OCI-LY1 (cell line): ENCODE measurements at regions not wholly inside any gene's neighbourhood (a gene's known extent, or its start where the extent isn't known, plus 50 kb on each side); places are given as distances from the start of the nearest gene placed in this dataset.

ENCODE experiments used
- H2AFZ ChIP-seq: fragments of 200-600 bp; sonication (generic), shearing (Covaris generic); 2 replicates; pipeline ENCODE4 v1.6.0; 2014; ENCODE audit warnings: antibody characterized with exemption, mild to moderate bottlenecking, low read length
- H3F3A ChIP-seq: fragments of 200-600 bp; sonication (generic), shearing (Covaris generic); 2 replicates; pipeline ENCODE4 v1.6.0; 2014; ENCODE audit warnings: mild to moderate bottlenecking, antibody characterized with exemption, low read length, moderate library complexity; ENCODE audit not compliant: insufficient read depth
- H3K27ac ChIP-seq: fragments of 200-600 bp; sonication (generic); 2 replicates; pipeline ENCODE4 v1.5.1; 2014; ENCODE audit warnings: low read length, mixed run types, mild to moderate bottlenecking, low read depth; ENCODE audit not compliant: poor library complexity, severe bottlenecking
- H3K27me3 ChIP-seq: fragments of 200-600 bp; sonication (generic); 2 replicates; pipeline ENCODE4 v1.6.0; 2014; ENCODE audit warnings: antibody characterized with exemption, mild to moderate bottlenecking, low read length, moderate library complexity; ENCODE audit not compliant: insufficient read depth
- H3K36me3 ChIP-seq: fragments of 200-600 bp; sonication (generic); 2 replicates; pipeline ENCODE4 v1.6.1; 2014; ENCODE audit warnings: mild to moderate bottlenecking, antibody characterized with exemption, low read length, moderate library complexity, mixed read lengths; ENCODE audit not compliant: insufficient read depth
- H3K4me1 ChIP-seq: fragments of 200-600 bp; sonication (generic); 2 replicates; pipeline ENCODE4 v1.5.1; 2014; ENCODE audit warnings: mild to moderate bottlenecking, low read length, moderate library complexity; ENCODE audit not compliant: insufficient read depth, severe bottlenecking
- H3K4me2 ChIP-seq: fragments of 200-600 bp; sonication (generic), shearing (Covaris generic); 2 replicates; pipeline ENCODE4 v1.6.1; 2014; ENCODE audit warnings: low read length
- H3K4me3 ChIP-seq: fragments of 200-600 bp; sonication (generic); 2 replicates; pipeline ENCODE4 v1.5.1; 2014; ENCODE audit warnings: low read length, low read depth, mild to moderate bottlenecking, mixed read lengths; ENCODE audit not compliant: poor library complexity, severe bottlenecking
- H3K79me2 ChIP-seq: fragments of 200-600 bp; shearing (Covaris generic); 2 replicates; pipeline ENCODE4 v1.6.1; 2016; ENCODE audit warnings: mixed run types, low read length, mixed read lengths; ENCODE audit not compliant: insufficient read depth
- H3K9ac ChIP-seq: fragments of 200-600 bp; sonication (generic), shearing (Covaris generic); 2 replicates; pipeline ENCODE4 v1.6.1; 2014; ENCODE audit warnings: mild to moderate bottlenecking, low read length, mixed read lengths
- H3K9me2 ChIP-seq: fragments of 200-600 bp; sonication (generic), shearing (Covaris generic); 2 replicates; pipeline ENCODE4 v1.6.1; 2014; ENCODE audit warnings: low read depth, mild to moderate bottlenecking, low read length, mixed read lengths
- H3K9me3 ChIP-seq: fragments of 200-600 bp; shearing (Covaris generic); 2 replicates; pipeline ENCODE4 v1.6.1; 2014; ENCODE audit warnings: low read length, mixed read lengths
- H4K20me1 ChIP-seq: fragments of 200-600 bp; sonication (generic), shearing (Covaris generic); 2 replicates; pipeline ENCODE4 v1.6.0; 2016; ENCODE audit warnings: mild to moderate bottlenecking, low read length; ENCODE audit not compliant: insufficient read depth
- CTCF ChIP-seq: fragments of 200-600 bp; sonication (generic), shearing (Covaris generic); IDR thresholded peaks from 2 replicates; pipeline ENCODE4 v1.5.1; 2017; ENCODE audit warnings: mild to moderate bottlenecking, antibody characterized with exemption, low read length, moderate library complexity, mixed read lengths
- EZH2 ChIP-seq: fragments of 200-600 bp; sonication (generic), shearing (Covaris generic); IDR thresholded peaks from 2 replicates; pipeline ENCODE4 v1.8.0; 2017; ENCODE audit warnings: borderline replicate concordance, mixed run types, mild to moderate bottlenecking, antibody characterized with exemption, low read length, moderate library complexity, mixed read lengths

- Histone ChIP-seq H3K9me2 (no peaks in the 10 kb centered on the region), H3K79me2 (no peaks in the 10 kb centered on the region), H3K4me1 (no peaks in the 10 kb centered on the region), H4K20me1 (no peaks in the 10 kb centered on the region), H3K9ac (no peak overlapping the region), H3K9me3 (no peaks in the 10 kb centered on the region), H3K27ac (no peak overlapping the region), H3K4me3 (no peak overlapping the region), H2AFZ (no peak overlapping the region), H3K4me2 (no peak overlapping the region), H3F3A (no peaks in the 10 kb centered on the region), H3K36me3 (no peaks in the 10 kb centered on the region), H3K27me3 (no peaks in the 10 kb centered on the region)
- no peak for TF ChIP-seq EZH2
- no peak for TF ChIP-seq CTCF
These were observed 108.1 kb upstream of the NEIL3 start for GRCh38 chr4:177201614-177202013.

GRCh38 chr4:177204126-177204525 lies 105.5 kb upstream of the NEIL3 start:
- H3K9me3 ChIP-seq = no peaks in the 10 kb centered on the region
- H3K4me2 ChIP-seq = no peak overlapping the region
- no peaks in the 10 kb centered on the region for H3K36me3 ChIP-seq
- no peaks in the 10 kb centered on the region for H3K79me2 ChIP-seq
- no peaks in the 10 kb centered on the region for H3K9me2 ChIP-seq
- no peak overlapping the region for H3K27ac ChIP-seq
- no peak overlapping the region for H3K4me3 ChIP-seq
- no peak overlapping the region for H2AFZ ChIP-seq
- no peaks in the 10 kb centered on the region for H3K4me1 ChIP-seq
- H3K27me3 ChIP-seq = peaks cover 3% of the 10 kb centered on the region; the same call in 1 of the 2 replicates
- no peak for TF ChIP-seq EZH2
- no peak for TF ChIP-seq CTCF
- H3K9ac ChIP-seq = no peak overlapping the region
- H3F3A ChIP-seq = no peaks in the 10 kb centered on the region
- H4K20me1 ChIP-seq = no peaks in the 10 kb centered on the region

- H3K36me3 ChIP-seq = no peaks in the 10 kb centered on the region
- no peak overlapping the region for H3K4me3 ChIP-seq
- H2AFZ ChIP-seq = no peak overlapping the region
- H3K9me2 ChIP-seq = no peaks in the 10 kb centered on the region
- no peaks in the 10 kb centered on the region for H3K4me1 ChIP-seq
- no peak overlapping the region for H3K27ac ChIP-seq
- no peaks in the 10 kb centered on the region for H3K27me3 ChIP-seq
- H3K9ac ChIP-seq = no peak overlapping the region
- no peaks in the 10 kb centered on the region for H3F3A ChIP-seq
- no peaks in the 10 kb centered on the region for H3K79me2 ChIP-seq
- no peak for TF ChIP-seq EZH2
- no peak for TF ChIP-seq CTCF
- H3K9me3 ChIP-seq = no peaks in the 10 kb centered on the region
- no peaks in the 10 kb centered on the region for H4K20me1 ChIP-seq
- no peak overlapping the region for H3K4me2 ChIP-seq
These were observed 94.7 kb upstream of the NEIL3 start for GRCh38 chr4:177214935-177215334.
